DMS 273 (cell line): ENCODE measurements at regions not wholly inside any gene's neighbourhood (a gene's known extent, or its start where the extent isn't known, plus 50 kb on each side); places are given as distances from the start of the nearest gene placed in this dataset.
"Not testable (repeated sequence)": the region's sequence is repeated elsewhere in the genome, so short reads cannot be mapped to it uniquely, and the experiment has no call there.

Source experiments
- DNase-seq: peaks from one replicate; lab custom pipeline; 2025; ENCODE audit not compliant: unreplicated experiment; lab: John Stamatoyannopoulos, UW

GRCh38 chrX:111041018-111041462, 55.0 kb upstream of the PAK3 start:
- DNase-seq, result peak; percentile 22

- DNase-seq, result no peak
Observed at GRCh38 chrX:111040377-111041017, 55.5 kb upstream of the PAK3 start.

DNA sequence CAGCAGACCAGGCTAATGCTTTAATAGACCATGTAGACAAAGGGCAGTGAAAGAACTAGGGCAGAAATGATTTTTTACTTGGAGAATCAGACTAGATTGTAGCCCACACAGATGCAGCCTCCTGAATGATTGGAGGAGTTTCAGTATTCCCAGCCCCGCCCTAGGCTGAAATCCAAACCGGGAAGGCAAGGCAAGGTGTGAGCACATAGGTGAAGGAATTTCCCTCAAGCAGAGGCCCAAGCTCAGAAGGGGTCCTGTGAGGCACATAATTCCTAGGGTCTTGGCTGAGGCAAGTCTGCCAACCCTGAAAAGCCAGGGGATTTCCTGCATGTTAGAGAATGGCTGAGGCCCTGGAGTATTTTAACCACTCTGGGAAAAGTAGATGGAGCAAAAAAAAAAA, 56.4 kb upstream of the PAK3 start:
- no peak for DNase-seq

GRCh38 chrX:111035991-111036390, 60.0 kb upstream of the PAK3 start:
- no peak for DNase-seq

GRCh38 chrX:111035256-111035655, 60.7 kb upstream of the PAK3 start:
- peak; percentile 3 for DNase-seq

GRCh38 chrX:111022998-111023397, 73.0 kb upstream of the PAK3 start:
- not testable (repeated sequence) for DNase-seq

GRCh38 chrX:111020283-111020682, 75.7 kb upstream of the PAK3 start:
- no peak for DNase-seq

- DNase-seq, result no peak
Observed at GRCh38 chrX:111013778-111014455, 82.1 kb upstream of the PAK3 start.

DNA sequence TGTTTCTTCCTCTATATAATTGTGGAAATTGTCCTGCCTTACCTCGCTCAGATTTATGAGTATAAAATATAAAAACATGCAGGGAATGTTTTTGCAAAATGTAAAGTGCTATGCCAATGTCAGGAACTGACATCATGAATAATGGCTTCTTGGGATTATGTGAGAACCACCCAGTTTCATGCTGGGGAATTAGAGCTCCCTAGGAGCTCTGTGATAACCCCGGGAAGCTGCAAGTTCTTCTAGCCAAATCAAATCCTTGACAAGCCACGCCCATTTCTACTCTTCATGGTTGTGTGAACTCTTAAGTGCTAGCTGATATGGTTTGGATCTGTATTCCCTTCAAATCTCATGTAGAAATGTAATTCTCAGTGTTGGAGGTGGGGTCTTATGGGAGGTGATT, 85.9 kb upstream of the PAK3 start:
- DNase-seq, result no peak

GRCh38 chrX:111009256-111009655, 86.7 kb upstream of the PAK3 start:
- DNase-seq, result no peak

DNA sequence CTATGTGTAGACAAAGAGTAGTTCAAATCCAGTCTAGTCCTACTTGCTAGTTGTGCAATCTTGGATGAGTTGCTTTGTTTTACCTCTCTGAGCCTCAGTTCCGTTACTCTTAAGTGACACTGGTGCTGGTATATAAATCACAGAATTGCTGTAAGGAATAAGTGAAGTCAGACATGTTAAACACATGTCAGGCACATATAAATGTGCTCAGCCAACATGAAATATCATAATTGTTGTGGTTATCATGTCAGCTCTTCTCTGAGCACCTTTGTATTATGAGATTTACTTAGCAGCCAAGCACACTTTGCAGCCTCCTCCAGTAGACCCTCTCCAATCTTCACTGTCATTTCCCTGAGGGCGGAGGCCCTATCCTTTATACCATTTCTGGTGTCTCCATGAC, 87.9 kb upstream of the PAK3 start:
- DNase-seq, result no peak

DNA sequence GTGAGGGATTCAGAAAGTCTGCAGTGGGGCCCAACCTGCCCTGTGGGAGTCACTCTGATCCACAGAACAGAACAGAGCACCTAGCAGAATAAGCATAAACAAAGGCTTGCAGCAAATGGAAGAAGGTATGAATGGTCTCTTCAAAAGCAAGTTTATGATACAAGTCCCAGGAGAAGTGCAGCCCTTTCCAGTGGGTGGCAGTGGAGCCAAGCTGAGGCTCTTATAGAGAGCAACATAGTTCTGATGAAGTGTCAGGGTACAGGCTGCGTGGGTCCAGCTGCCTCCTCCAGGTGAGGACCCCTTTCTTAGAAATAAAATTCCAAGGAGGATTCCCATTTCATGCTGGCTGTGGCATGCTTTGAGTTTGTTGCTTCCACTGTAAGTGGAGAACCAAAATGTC, 88.8 kb upstream of the PAK3 start:
- no peak for DNase-seq

- DNase-seq, result no peak
Observed at GRCh38 chrX:111006116-111006515, 89.9 kb upstream of the PAK3 start.

DNA sequence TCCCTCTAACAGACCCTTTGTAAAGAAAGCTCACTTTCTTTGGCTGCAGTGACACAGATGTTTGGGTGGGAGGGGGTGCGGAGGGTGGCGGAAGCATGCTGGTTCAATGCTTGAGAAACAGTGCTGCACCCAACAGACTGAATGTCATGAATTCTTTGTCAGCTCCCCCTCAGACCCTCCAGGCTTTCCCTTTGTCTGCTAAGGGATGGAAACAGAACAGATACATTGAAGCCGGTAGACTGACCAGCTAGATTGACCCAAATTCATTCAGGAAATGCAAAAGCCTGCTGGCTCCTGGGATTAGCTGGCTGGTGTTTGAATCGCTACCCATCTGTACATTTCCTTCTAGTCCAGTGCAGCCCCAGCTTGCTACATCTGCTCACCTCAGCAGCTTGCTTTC, 90.8 kb upstream of the PAK3 start:
- DNase-seq, result no peak

- DNase-seq, result no peak
Observed at GRCh38 chrX:111003118-111003517, 92.9 kb upstream of the PAK3 start.

DNA sequence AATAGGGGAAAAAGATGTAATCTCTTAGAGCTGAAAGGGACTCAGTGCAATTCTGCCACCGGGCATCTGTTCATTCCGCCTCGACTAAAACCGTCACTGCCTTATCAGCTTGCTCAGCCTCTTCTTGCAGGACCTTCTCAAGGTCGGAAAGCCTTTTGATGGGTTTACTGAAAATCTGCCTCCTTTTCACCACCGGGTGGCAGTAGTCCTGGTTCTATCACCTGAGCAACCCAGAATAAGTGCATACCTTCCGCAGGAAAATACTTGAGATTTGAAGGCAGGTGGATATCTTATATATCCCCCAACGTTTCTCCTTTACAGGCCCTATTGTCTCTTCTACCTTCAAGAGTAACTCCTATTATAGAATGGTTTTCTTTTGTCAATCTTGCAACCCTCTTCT, 103.4 kb upstream of the PAK3 start:
- DNase-seq, result peak; percentile 70

DNA sequence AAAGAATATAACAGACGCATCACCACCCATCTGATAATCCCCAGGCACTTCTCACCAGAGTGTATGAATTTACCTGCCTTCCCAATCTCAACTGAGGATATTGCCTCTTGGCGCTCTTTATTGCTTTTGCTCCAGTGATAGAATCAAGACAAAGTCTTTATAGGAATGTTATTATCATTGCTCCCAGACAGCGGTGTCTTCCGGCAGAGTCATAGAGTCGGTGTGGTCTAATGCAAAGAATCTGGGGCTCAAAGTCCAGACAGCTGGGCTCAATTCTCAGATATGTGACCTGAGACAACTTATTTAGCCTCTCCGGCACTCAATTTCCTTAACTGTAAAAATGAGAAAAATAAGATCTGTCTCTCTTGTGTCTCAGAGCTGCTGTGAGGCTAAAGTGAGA, 106.1 kb upstream of the PAK3 start:
- no peak for DNase-seq

DNA sequence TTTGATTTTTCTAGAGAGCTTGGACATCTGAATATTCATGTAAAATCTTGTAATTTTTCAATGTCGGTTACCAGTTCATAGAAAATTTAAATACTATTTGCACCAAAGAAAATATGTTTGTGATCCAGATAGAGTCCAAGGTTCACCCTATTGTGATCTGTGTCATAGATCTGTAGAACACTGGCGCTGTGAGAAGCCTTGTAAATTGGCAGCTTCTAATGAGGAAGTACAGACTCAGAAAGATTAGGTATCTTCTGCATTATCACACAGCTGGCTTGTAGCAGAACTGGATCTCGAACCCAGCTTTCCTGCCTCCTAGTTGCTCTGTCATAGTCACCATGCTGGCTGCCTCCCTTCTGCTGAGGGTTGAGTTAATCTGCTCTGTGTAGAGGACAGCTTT, 106.5 kb upstream of the PAK3 start:
- DNase-seq, result no peak

GRCh38 chrX:110987292-110987691, 108.7 kb upstream of the PAK3 start:
- DNase-seq, result peak; percentile 29

DNA sequence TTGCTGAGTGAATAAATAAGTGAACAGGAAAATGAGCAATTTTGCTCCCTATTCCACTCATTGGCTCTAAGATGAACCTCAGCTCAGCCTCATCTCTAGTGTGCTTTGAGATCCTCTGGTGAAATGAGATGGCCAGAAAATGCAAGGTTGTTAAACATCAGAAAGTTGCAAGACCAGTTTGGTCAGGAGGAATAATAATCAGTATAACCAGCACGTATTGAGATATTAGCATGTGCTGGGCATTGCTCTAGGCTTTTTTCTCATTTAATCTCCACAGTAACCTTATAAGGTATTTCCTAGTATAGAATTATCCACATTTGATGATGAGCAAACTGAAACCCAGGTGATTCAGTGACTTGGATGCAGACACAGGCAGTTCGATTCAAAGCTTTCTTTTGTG, 110.5 kb upstream of the PAK3 start:
- DNase-seq, result no peak

GRCh38 chrX:110983024-110983423, 113.0 kb upstream of the PAK3 start:
- no peak for DNase-seq

DNA sequence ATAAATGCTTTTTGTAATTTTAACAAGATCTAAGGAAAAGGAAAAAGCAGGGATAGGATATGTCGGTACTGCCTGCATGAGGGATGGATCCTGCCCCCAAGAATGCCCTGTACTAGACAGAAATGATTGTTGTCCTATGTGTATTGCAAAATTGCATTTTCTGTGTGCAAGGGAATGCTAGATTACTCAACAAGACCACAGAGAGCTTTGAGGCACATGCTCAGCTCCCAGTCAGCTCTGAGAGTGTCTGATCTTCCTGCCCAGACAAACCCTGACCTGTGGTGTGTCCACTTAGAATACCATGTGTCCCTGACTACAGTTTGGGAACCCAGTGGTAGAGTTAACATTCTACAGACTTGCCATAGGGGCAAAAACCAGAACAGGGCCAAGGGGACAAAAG, 129.2 kb upstream of the PAK3 start:
- no peak for DNase-seq

GRCh38 chrX:110966091-110966454, 129.9 kb upstream of the PAK3 start:
- no peak for DNase-seq
